ENCODE measurements at regions not wholly inside any gene's neighbourhood (a gene's known extent, or its start where the extent isn't known, plus 50 kb on each side); places are given as distances from the start of the nearest gene placed in this dataset.
"Not testable (repeated sequence)": the region's sequence is repeated elsewhere in the genome, so short reads cannot be mapped to it uniquely, and the experiment has no call there.

DNA sequence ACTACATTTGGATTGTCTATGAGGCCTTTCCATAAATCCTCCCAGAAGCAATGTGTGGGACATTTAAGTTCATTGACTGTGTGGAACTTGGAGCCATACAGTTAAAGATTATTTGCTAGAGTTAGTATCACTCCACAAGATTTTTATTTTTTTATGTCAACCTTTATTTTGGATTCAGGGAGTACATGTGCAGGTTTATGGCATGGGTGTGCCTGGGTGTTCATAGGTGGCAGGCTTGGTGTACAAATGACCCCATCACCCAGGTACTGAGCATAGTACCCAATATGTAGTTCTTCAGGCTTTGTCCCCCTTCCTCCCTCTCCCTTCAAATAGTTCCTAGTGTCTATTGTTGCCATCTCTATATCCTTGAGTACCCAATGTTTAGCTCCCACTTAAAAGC, 199.8 kb upstream of the ZFP42 start:
- no peak for DNase-seq (ENCODE audit: low spot score)

DNA sequence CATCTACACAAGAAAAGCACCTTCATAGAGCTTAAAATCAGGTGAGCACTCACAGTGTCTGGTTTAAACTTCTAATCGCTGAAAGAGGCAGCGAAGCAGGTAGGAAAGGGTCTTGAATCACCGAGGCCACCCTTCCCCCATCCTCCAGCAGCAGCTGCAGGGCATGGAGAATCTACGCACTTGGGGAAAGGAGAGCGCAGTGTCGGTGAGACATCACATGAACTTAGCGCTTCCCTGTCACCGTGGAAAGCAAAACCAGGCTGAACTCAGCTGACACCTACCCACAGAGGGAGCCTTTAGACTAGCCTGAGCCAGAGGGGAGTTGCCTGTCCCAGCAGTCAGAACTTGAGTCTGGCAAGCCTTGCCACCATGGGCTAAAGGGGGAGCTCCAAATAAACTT, 197.2 kb upstream of the ZFP42 start:
- DNase-seq (ENCODE audit: low spot score), result no peak

DNA sequence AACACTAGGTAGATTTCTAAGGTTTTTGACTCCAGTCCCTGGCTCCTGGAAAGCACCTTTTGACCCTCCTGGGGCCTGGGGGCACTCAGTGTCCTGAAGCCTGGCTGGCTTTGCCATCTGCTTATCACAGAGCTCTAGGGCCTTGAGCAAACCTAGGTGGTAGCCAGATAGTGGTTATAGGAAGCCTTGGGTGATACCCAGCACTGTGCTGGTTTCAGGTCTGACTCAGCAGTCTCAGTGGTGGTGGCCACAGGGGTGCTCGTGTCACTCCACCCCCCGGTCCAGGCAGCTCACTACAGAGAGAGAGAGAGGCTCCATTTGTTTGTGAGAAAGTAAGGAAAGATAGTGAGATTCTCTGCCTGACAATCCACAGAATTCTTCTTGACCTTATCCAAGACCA, 195.8 kb upstream of the ZFP42 start:
- DNase-seq (ENCODE audit: low spot score), result no peak

DNA sequence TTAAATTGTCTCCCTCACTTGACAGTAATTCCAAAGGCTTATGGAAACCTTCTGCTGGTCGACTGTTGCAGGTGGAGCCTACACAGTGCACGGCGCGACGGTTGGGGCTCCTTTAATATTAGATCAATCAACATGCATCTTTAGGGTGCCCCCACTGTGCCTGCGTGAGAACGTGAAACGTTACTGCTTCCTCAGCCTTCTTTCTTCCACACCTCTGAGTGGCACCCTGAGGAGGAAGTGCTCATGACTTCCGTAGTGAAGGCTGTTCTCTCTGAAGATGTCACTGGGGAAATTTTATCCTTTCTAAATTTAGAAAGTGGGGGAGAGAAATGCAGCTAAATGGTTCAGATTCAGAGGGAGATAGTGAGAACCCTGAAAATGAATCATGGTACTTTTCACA, 184.0 kb upstream of the ZFP42 start:
- DNase-seq (ENCODE audit: low spot score), result no peak

DNA sequence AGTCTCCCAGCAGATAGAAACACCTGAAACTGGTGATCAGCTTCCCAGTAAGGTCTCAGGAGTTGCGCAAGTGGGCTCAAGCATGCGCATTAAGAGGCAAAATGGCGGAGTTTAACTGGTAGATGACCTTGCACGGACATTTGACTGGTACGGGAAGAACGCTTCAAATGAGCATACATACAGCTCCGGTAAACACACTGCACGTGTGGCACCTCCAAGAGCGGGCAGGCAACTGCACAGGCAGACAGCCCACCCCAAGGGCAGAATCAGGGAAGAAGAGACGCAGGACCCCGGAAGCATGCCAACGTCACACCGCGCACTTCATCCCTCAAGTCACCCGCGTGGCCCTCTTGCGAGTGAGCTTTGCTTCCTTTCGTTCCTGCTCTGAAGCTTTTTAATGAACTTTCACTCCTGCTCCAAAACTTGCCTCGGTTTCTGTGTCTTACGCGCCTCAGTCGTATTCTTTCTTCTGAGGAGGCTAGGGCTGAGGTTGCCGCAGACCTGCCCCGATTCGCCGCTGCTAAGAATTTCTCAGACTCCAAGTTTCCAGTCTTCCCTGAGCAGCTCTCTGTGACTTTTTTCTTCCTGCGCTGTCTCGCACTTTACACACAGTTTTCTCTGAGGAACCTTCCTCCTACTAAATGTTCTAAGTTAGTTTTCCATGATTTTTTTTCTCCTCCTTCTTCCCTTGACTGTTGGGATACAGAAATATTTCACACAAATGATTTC, 180.7 kb upstream of the ZFP42 start:
- no peak for DNase-seq (ENCODE audit: low spot score)

DNA sequence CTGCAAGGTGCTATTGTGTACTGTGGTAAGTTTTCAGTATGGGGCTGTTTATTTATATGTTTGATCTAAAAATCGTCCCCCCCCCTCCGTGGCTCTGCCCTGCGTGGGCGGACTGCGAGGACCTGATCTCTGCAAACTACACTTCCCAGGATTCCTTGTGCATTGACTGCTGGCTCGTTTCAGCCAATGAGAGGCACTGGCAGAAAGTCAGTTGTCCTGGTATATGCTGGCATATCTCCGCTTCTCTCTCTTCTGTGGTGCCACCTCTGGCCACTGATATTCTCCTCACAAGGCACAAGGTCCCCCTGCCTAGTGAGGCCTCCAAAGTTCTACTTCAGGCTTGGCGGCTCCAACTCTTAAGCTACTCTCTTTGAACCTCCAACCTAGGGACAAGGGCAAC, 168.8 kb upstream of the ZFP42 start:
- peak; percentile 38 for DNase-seq (ENCODE audit: low spot score)

DNA sequence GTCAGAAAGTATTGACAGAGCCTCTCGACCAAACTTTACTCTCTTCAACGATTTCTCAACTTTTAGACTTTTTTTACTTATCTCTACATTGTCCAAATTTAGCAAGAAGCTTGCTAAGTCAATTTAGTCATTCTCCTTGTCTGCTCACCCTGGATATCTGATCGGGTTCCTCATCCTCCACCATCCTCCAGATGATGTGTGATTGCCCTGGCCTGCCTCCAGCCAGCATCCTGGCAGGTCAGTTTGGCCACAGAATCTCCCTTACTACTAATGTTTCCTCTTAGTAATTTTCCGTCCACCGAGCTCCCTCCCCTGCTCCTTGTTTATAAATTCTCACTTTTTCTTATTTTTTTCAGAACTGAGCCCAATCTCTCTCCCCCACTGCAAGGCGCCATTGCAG, 167.9 kb upstream of the ZFP42 start:
- DNase-seq (ENCODE audit: low spot score), result no peak

DNA sequence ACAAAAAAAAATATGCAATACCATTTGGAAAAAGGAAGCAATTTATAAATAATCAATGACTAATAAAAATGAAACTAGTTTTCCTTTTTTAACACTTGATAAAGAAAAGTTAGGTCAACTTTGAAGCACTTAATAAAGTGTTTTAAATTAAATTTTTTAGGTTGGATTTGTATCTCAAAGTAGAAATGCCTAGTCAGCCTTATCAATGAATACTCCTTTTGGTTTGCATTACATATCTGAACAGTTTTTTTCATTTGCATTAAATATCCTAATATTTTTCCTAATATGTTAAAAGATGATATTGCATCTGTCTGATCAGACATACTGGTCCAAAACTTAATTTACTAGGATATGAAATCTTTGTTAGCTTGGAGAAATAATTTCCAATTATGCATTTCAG, 155.8 kb upstream of the ZFP42 start:
- no peak for DNase-seq (ENCODE audit: low spot score)

DNA sequence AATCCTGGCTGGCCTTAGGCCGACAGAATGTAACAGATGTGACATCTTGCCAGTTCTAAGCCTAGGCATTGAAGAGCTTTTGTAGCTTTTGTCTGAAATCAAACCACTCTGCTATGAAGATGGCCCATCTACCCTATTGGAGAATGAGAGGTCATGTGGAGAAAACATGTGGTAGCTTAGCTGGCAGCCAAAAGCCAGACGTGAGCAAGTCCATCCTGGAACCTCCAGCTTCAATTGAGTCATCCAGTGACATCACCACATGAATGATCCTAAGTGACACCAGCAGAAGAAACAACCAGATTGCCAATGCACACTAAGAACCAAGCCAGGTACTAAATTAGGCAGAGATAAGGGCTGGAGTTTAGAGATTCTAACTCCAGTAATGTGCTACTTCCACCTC, 154.8 kb upstream of the ZFP42 start:
- DNase-seq (ENCODE audit: low spot score), result peak; percentile 26

DNA sequence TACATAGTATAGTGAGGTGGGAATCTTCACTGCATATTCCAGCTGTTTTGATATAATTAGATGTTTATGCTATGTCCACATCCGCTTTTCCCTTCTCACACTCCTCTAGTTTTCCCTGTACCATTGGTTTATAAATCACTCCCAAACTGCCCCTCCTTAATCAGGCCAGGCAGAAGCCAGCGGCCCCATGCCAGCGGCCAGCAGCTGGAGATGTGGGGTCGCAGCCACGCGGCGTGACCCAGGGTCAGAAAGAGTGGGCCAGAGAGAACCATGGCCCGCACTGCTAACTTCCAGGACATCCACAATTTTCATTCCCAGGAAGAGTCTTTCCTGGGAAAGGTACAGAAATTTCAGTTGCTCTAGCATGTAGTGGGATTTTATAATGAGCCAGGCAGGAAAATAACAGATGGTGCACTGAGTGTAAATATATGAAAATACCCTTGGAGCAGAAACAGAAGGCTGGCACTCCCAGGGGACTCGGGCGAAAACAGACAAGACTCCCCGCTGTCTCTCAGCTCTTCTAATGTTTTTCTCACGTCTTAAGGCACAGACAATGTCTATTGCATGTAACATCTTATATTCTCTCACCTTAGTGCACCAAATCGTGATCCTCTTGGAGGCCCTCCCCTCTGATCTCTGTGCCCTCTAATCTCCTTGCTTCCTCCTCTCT, 145.9 kb upstream of the ZFP42 start:
- no peak for DNase-seq (ENCODE audit: low spot score)

DNA sequence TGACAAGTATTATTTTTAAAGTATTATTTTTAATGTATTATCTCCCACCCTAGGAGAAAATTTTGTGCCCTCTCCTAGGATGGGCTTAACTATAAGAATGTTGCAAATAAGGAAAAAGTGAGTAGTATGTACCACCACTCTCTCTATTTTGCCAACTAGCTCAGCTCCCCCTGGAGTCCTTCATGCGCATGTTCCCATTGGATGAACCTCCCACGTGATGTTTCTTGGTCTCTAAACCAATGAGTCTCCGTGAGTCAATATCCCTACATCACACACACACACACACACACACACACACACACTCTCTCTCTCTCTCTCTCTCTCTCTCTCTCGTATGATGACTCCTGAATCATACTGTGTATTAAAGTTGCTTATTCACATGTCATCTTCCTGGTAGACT, 129.7 kb upstream of the ZFP42 start:
- DNase-seq (ENCODE audit: low spot score), result peak; percentile 35

DNA sequence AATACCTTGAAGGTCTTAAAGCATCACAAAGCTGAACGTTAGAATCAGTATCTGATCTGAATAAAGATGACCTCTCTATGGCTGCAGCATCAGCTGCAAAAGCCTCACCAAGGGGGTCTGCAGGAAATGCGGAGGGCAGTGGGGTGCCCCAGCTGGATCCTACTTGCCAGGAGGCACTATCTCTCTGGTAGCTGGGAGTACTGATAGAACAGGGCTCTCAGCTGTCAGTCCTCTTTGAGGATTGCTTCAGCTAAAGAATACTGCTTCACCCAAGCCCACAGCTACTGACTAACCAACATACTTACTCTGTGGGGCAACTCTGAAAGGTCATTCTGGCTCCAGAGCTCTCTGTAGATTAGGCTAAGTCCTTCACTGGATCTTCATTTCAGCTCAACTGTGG, 112.5 kb upstream of the ZFP42 start:
- DNase-seq (ENCODE audit: low spot score), result no peak

DNA sequence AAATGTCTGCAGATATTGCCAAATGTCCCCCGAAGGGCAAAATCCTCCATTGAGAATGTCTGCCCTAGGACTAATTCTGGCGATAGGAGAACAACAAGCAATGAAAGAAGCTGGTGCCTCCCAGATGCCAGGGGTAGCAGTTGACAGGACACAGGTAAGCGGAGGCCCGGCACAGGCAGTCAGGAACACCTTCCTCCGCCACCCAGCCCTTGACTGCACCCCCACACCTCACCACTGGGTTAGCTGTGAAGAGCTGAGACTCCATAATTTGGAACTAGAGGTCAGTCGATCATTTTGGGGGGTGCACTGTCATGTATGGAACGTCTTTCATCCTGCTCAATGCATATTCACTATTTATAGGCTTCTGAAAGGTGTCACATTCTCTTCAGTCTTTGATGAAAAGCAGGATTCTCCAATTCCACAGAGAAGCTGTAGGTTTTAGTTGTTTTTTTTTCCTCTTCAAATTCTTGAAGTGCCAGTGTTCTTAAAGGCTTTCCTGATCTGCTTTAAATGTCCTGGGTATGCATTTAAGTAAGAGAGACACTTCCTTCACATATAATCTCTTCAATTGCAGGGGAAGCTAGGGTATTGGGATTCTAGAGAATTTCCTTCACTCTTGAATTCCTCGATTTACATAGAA, 111.6 kb upstream of the ZFP42 start:
- DNase-seq (ENCODE audit: low spot score), result no peak

DNA sequence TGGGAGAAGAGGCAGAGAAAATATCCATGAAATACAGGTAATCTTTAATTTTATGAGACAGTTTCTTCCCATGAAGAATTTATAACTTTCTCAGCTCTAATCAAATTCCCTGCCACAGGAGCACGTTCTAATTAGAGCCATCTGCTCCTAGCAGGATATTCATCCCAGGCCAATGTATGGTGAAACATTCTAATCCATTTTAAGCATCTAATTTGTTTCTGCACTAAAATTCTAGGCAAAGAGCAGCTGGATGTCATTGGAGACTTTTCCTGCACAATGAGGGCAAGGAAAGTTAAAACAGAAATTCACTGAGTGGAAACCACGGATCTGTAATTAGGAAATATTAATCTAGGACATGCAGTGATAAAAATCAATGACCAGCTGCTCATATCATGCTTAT, 107.7 kb upstream of the ZFP42 start:
- no peak for DNase-seq (ENCODE audit: low spot score)

DNA sequence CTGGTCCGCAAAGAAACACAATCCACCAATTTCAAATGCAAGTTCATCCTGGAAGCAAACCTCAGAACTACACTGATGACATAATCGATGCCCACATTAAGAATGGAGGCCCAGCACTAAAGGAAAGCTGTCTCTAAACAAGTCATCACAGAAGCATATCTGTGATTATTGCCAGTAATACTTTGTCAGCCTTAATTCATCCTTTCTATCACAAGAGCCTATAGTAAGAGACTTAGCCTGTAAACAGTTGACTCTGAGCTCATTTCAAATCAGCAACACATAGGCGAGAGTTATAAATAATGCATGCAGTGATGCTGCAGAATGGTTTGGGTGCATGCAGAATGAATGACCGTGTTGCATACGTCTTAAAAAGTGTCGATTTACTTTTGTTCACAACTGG, 105.9 kb upstream of the ZFP42 start:
- DNase-seq (ENCODE audit: low spot score), result no peak

DNA sequence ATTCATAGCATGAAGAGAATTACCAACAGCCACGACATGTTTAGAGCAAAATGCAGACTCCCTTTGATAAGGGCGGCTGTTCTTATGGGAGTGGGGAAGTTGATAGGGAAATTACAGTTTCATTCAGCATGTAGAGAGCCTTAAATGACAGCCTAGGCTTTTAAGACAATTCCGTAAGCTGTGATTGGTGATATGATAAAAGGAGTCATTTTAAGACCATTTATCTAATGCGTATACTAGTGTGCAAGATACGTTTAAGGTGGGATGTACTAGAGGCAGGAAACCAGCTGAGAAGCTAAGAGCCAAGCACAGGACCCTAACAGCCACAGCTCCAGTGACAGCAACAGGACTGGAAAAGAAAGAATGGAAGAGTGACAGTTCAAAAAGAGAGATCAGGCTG, 102.2 kb upstream of the ZFP42 start:
- DNase-seq (ENCODE audit: low spot score), result no peak

DNA sequence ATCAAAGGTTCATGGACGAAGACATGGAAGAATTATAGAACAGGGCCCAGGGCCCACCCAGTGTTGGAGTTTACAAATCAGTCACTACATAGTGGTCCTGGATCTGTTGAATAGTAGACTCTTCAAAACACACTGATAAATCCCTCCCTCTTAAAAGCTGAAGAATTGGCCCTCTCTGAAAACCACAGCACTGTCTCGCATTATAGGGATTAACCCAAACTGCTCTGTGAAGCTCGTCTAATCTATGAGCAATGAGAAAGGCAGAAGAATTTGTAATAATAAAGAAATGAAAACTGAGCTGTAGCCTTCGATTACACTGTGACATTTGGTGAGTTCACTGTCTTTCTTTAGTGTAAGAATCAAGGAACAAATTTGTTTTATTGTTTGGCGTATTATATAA, 92.5 kb upstream of the ZFP42 start:
- no peak for DNase-seq (ENCODE audit: low spot score)

DNA sequence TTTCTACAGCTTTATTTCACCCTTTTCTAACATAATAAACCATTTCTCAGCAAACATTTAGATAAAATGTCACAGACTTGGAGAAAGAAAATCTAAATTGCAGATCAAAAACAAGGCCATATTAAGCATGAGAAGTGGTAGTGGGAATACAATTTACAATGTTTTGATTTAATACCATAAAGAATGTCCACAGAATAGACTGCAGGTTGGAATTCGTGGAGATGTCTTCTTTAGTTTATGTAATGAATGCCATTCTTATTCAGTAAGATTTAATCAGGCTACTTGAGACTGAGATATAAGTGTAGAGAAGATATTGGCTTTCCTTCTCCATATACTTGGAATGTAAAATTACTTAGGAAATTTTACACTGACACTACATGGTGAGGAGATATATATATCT, 91.9 kb upstream of the ZFP42 start:
- DNase-seq (ENCODE audit: low spot score), result no peak

DNA sequence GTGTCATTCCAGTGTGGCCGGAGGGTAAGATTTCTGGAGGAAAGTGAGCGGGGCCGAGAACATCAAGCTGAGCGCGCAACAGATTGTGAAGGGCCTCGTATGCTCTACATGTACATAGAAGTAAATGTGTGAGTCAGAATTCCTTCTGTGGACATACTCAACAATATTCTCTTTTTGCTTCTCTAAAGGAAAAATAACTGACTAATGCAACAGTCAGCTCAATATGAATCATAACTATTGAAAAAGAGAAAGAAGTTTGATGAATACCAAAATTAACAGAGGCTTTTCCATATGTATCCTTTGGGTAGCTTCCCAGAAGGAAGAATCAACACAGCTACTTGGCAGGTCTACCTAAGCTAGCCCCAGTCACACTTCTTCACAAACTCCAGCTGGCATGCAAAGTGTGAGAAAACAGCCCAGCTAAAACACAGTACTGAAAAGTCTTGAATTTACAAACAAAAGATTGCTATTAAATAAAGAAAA, 87.5 kb upstream of the ZFP42 start:
- peak; percentile 37 for DNase-seq (ENCODE audit: low spot score)

DNA sequence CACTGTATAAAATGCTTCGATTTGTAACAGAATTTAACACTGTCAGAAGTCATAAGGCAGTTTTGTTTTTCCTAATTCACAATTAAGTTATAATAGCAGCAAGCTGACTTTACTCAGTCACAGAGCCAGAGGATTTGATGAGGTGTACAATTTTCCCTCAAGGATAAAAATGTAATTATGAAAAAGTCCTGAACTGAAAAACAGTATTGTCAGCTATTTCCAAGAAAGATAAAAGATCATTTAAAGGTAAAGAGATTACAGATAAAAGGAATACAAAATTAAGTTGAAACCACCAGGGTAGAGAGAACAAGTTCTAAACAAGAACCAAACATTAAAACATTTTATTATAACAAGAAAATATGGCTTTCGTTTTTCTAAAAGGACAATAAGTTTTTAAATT, 86.8 kb upstream of the ZFP42 start:
- DNase-seq (ENCODE audit: low spot score), result no peak

DNA sequence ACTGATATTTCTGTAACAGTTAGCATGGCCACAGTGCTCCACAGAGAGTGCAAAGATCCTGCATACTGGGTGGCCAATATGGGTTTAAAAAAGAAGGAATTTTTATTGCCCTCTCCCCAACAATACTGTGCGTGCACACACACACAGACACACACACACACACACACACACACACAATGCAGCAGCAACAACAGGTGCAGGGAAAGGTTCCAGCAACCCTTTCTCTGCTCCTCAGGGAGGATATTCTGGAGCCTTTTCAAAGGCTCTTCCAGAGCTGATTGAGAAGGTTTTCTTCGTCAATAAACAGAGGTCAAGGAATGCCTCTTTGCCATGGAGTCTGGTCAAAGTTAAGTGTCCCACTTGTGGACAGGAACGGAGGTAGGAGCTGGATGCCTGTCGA, 84.8 kb upstream of the ZFP42 start:
- no peak for DNase-seq (ENCODE audit: low spot score)

DNA sequence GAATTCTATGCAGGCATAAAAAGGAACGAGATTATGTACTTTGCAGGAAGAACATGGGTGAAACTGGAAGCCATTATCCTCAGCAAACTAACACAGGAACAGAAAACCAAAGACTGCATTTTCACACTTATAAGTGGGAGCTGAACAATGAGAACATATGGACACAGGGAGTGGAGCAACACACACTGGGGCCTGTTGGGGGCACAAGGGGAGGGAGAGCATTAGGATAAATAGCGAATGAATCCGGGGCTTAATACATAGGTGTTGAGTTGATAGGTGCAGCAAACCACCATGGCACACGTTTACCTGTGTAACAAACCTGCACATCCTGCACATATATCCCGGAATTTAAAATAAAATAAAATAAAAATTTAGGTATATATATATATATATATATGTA, 80.2 kb upstream of the ZFP42 start:
- DNase-seq (ENCODE audit: low spot score), result not testable (repeated sequence)

DNA sequence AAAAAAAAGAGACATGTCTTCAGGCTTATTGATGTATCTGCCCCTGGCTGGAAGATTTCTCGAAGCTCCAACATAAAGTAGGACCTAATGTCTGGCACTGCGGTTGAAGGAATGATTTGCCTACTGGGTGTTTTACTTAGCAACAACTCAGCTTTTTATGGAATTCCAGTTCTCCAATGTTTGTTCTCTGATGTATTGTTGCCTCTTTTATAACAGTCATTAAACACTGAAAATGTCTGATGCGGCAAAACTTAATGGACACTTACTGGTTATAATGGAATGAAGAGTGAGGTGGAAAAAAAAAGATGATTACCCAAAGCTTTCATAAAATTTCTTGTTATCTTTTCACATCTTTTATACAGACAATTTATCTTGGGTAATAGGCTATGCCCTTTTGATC, 75.6 kb upstream of the ZFP42 start:
- DNase-seq (ENCODE audit: low spot score), result no peak
